GM12878 (cell line): ENCODE measurements at regions not wholly inside any gene's neighbourhood (a gene's known extent, or its start where the extent isn't known, plus 50 kb on each side); places are given as distances from the start of the nearest gene placed in this dataset.
A peak's percentile ranks its signal among the peaks of the same experiment; 100 is the strongest.

Experiments
- CREM ChIP-seq: IDR thresholded peaks from 2 replicates; pipeline ENCODE4 v1.6.1; 2014; ENCODE audit warnings: antibody characterized with exemption, low read depth
- EZH2 ChIP-seq: IDR thresholded peaks from 2 replicates; pipeline ENCODE4 v1.6.1; 2012; ENCODE audit warnings: low read depth, mild to moderate bottlenecking, control low read depth, inconsistent platforms, low read length, borderline replicate concordance; ENCODE audit not compliant: control insufficient read depth
- NFIC ChIP-seq: IDR thresholded peaks from 2 replicates; pipeline ENCODE4 v1.6.1; 2012; ENCODE audit warnings: low read depth, mild to moderate bottlenecking, inconsistent platforms, low read length, moderate library complexity
- POLR2A ChIP-seq: IDR thresholded peaks from 2 replicates; pipeline ENCODE4 v1.6.1; 2011; ENCODE audit warnings: low read depth, mild to moderate bottlenecking, low read length
- POLR2AphosphoS5 ChIP-seq: IDR thresholded peaks from 2 replicates; pipeline ENCODE4 v1.6.1; 2011; ENCODE audit warnings: mild to moderate bottlenecking, low read length, inconsistent platforms
- REST ChIP-seq: IDR thresholded peaks from 2 replicates; pipeline ENCODE4 v1.6.1; 2012; ENCODE audit warnings: mild to moderate bottlenecking, low read depth, low read length
- RFX5 ChIP-seq: IDR thresholded peaks from 2 replicates; pipeline ENCODE4 v1.6.1; 2011; ENCODE audit warnings: low read depth, low read length, improper control_type of control experiment
- SP1 ChIP-seq: IDR thresholded peaks from one replicate; pipeline ENCODE4 v1.6.1; 2011; ENCODE audit warnings: low read depth, low read length
- TCF7 ChIP-seq: IDR thresholded peaks from 2 replicates; pipeline ENCODE4 v1.6.1; 2014; ENCODE audit warnings: antibody characterized with exemption, borderline replicate concordance
- USF2 ChIP-seq: IDR thresholded peaks from 2 replicates; pipeline ENCODE4 v1.6.1; 2011; ENCODE audit warnings: low read depth, low read length, improper control_type of control experiment, borderline replicate concordance
- YY1 ChIP-seq: IDR thresholded peaks from 2 replicates; pipeline ENCODE4 v1.6.1; 2011; ENCODE audit warnings: low read depth, mild to moderate bottlenecking, low read length
- ZBTB11 ChIP-seq: fragments of 450-650 bp; formaldehyde crosslinking; IDR thresholded peaks from 2 replicates; pipeline ENCODE4 v1.5.0; 2022; ENCODE audit warnings: mild to moderate bottlenecking, missing genetic modification characterization
- TF ChIP-seq, protein P1 (sequence below), 3 experiments: IDR thresholded peaks in 2 of 3; conservative IDR thresholded peaks in 1 of 3; 2 replicates each; pipeline ENCODE4 v1.5.1; 2011; ENCODE audit warnings: low read depth in 3 of 3, low read length in 3 of 3, mild to moderate bottlenecking in 3 of 3, control low read depth in 2 of 3, moderate library complexity in 2 of 3, inconsistent platforms in 1 of 3, mixed read lengths in 1 of 3; ENCODE audit not compliant: control insufficient read depth in 2 of 3, insufficient read depth in 1 of 3; ENCODE audit errors: extremely low read depth in 1 of 3
- TF ChIP-seq, protein P2 (sequence below): IDR thresholded peaks from 2 replicates; pipeline ENCODE4 v1.6.1; 2011; ENCODE audit warnings: mild to moderate bottlenecking, low read depth, low read length, moderate library complexity; ENCODE audit not compliant: insufficient replicate concordance

DNA sequence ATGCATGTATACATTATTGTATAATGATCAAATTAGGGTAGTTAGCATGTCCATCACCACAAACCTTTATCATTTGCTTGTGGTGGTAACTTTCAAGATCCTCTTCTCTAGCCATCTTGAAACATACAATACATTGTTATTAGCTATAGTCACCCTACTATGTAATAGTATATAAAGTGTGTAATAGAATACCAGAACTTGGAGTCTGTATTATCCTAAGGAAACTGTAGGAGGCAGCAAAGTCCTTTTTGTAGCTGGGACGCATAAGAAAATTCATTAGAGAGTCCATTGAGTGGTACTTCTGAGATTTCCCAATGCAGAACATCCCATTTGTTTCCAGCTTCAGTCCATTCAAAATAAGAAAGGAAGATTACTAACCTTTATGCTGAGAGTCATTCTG lies 325.9 kb upstream of the LRFN5 start:
- TF ChIP-seq ZBTB11 (CRISPR knock-in tag) (no peak), POLR2AphosphoS5 (no peak), POLR2A (no peak), NFIC (no peak), YY1 (no peak), SP1 (no peak), REST (no peak), RFX5 (no peak), CREM (no peak), TCF7 (no peak), USF2 (no peak), EZH2 (no peak)
- TF ChIP-seq, protein P1, sequence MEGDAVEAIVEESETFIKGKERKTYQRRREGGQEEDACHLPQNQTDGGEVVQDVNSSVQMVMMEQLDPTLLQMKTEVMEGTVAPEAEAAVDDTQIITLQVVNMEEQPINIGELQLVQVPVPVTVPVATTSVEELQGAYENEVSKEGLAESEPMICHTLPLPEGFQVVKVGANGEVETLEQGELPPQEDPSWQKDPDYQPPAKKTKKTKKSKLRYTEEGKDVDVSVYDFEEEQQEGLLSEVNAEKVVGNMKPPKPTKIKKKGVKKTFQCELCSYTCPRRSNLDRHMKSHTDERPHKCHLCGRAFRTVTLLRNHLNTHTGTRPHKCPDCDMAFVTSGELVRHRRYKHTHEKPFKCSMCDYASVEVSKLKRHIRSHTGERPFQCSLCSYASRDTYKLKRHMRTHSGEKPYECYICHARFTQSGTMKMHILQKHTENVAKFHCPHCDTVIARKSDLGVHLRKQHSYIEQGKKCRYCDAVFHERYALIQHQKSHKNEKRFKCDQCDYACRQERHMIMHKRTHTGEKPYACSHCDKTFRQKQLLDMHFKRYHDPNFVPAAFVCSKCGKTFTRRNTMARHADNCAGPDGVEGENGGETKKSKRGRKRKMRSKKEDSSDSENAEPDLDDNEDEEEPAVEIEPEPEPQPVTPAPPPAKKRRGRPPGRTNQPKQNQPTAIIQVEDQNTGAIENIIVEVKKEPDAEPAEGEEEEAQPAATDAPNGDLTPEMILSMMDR (IDR thresholded peaks at IDR 0.05 in 2 of 3, conservative IDR thresholded peaks at IDR 0.05 in 1 of 3; ENCODE audit: control insufficient read depth in 2 of 3, extremely low read depth in 1 of 3, insufficient read depth in 1 of 3, low read depth in 3 of 3, low read length in 3 of 3) = peak in 1 of 3 experiments; percentile 8; a peak in 1 of 6 replicates
- TF ChIP-seq, protein P2, sequence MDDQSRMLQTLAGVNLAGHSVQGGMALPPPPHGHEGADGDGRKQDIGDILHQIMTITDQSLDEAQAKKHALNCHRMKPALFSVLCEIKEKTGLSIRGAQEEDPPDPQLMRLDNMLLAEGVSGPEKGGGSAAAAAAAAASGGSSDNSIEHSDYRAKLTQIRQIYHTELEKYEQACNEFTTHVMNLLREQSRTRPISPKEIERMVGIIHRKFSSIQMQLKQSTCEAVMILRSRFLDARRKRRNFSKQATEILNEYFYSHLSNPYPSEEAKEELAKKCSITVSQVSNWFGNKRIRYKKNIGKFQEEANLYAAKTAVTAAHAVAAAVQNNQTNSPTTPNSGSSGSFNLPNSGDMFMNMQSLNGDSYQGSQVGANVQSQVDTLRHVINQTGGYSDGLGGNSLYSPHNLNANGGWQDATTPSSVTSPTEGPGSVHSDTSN = no peak
